Activated T-helper 9 cell treated with anti-CD3 and anti-CD28 coated beads, Interleukin-2, amount 50 U/mL, for 16 hours (primary cell): ENCODE measurements at regions not wholly inside any gene's neighbourhood (a gene's known extent, or its start where the extent isn't known, plus 50 kb on each side); places are given as distances from the start of the nearest gene placed in this dataset.

Experiments used
- DNase-seq: peaks from one replicate; pipeline ENCODE4 v3.0.0-alpha.2; 2020; ENCODE audit warnings: low read depth

DNA sequence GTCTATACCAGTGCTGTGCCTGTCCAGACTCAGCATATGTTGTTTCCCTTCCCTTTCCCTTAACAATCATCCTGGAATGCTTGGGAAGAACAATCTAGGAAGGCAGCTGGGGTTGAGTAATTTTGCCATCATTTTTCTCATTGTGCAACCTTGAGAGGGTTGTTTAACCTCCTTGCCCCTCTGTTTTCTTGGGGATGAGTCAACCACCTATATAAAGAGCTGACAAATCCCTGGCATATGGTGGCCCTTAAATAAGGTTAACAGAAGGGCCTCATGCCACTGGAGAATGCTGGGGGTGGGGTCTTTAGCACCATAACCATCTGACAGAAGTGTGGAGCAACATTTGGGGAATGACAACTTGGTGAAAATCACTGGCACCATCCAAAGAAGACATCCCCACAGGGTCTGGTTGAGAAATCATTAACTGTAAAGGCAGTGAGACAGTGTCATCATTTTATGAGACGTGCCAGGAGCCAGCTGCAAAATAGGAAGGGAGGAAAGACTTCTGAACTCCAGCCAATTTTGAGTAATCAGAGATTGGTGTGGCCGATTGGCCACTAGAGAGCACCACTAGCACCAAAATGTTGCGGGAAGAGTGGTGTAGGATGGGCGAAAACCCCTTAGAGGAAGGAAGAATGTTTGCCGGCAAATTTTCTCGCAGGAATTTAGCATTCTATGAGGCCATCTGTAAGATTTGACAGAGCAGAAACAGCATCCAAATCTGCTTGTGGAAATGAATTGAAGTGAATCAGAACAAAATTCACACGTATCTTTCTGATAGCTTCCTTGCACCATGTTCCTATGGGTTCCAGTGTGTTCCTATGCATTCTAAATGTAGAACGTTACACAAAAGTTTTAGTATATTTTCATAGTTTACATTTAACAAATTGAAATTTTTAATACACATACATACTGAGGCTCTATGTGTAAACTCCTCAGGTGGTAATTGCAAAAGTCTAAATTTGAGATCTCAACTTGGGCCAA lies 113.8 kb downstream of the MSX2 start:
- DNase-seq: no peak

DNA sequence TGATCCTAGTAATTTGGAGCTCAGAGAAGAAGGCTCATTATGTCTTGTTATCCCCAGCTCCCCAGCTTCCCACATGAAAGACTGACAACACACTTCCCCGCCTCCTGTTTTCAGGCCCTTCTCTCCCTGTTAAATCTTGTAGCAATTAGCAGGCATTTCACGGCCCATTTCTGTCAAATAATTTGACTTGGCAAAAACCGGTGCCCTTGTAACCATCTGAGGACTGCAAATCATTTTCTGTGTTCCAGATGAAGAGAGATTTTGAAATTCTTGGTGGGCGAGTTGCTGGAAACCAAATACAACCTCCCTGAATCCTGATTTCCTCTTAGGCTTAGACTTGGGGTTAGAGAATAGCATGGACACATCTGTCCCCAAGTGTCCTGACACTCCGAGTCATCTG lies 109.7 kb downstream of the MSX2 start:
- no peak for DNase-seq

- no peak for DNase-seq
Measured at GRCh38 chr5:174832811-174833210, 108.4 kb downstream of the MSX2 start.

DNA sequence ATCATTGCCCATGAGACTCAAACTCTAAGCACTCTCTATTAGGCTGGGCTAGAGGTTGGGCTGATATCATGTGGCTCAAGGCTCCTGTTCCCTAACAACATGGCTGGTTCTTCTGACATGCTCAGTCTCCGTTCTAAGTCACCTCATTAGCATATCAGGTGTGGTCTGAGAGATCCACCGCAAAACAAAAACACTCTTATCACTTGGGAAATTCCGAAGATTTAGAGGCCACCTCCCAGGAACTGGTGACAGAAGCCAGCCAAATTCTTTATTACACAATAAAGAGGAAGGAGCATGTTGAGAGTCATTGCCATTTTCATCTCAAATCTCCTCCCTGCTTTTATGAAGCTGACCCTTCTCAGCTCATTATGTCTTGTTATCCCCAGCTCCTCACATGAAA lies 107.6 kb downstream of the MSX2 start:
- DNase-seq: no peak

DNA sequence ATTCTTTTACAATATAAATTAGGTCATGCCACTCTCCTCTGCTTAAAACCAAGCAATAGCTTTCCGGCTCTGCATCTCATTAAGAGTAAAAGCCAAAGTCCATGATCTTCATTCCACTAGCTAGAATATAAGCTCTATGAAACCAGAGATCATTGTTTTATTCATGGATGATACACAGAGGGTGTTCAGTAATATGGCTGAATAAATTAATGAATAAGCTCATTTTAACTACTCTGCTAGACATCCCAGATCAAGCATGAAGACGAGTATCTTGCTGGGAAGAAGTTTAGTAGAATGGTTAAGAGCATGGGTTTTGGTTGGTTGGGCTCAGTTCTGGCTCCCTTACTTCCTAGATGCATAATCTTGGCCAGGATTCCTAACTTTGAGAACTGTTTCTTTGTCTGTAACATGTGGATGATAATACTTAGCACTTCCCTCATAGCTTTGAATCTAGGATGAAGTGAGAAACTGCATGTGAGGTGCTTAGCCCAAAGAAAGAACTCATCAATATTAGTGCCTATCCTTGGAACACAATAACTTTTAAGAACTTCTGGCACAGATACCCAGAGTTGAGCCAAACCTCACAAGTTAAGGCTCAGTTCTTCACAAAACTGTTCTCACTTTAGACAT lies 106.8 kb downstream of the MSX2 start:
- DNase-seq: no peak

DNA sequence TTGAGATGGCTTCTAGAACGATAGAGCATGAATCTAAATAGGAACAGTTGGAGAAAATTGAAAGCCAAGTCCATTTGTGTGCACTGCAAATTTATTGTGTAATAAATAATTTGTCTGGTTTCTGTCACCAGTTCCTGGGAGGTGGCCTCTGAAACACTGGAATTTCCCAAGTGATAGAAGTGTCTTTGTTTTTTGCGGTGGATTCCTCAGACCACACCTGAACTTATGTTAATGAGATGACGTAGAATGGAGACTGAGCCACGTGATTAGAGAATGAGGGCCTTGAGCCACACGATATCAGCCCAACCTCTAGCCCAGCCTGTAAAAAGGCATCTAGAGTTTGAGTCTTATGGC lies 105.1 kb downstream of the MSX2 start:
- DNase-seq: no peak

DNA sequence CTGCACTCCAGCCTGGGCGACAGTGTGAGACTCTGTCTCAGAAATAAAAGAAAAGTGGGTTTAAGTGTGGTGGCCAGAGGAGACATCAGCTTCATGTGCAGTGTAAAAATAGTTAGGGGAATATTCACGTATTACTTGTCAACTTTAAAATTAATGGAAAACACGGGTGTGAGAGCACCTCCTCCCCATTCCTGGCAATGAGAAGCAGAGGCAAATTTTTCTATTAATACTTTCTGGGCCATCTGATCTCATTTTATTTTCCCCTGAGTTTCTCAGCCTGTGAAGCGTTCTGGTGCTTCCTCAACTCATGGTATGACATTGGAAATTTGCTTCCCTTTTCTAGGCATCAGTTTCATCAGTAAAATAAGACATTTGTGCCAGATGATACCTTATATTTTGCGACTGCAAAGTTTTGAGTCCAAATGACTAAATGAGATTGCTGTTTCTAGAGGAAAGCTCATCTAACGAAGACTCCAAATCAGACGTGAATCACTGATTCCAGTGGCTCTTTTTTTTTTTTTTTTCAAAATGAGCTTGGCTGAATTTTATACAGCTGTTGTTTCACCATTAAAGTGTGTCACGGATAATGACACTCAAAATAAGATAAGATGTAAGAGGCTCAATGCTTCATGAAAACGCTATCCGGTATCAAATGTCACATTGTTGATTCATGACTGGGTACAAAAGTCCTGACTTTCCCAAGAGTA lies 104.6 kb downstream of the MSX2 start:
- DNase-seq: no peak

GRCh38 chr5:174827558-174827957 lies 103.2 kb downstream of the MSX2 start:
- DNase-seq: no peak

- no peak for DNase-seq
Measured at GRCh38 chr5:174825587-174825986, 101.2 kb downstream of the MSX2 start.

- no peak for DNase-seq
Measured at GRCh38 chr5:174818430-174818829, 94.0 kb downstream of the MSX2 start.

DNA sequence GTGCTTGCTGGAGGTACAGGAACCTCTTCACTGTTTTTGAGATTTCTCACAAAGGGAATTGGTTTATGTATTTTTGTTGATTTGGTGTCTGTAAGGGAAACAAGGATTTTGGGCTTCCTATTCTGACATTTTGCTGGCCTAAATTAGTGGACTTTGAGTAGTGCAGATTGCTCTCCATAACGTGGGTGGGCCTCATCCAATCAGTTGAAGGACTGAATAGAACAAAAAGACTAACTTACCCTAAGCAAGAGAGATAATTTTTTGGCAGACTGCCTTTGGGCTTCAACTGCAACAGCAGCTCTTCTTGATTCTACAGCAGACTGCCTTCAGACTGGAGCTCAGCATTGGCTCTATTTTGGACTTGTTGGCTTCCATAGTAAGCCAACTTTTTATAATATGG lies 93.2 kb downstream of the MSX2 start:
- no peak for DNase-seq

GRCh38 chr5:174816858-174817257 lies 92.5 kb downstream of the MSX2 start:
- no peak for DNase-seq

GRCh38 chr5:174811438-174811837 lies 87.1 kb downstream of the MSX2 start:
- no peak for DNase-seq

DNA sequence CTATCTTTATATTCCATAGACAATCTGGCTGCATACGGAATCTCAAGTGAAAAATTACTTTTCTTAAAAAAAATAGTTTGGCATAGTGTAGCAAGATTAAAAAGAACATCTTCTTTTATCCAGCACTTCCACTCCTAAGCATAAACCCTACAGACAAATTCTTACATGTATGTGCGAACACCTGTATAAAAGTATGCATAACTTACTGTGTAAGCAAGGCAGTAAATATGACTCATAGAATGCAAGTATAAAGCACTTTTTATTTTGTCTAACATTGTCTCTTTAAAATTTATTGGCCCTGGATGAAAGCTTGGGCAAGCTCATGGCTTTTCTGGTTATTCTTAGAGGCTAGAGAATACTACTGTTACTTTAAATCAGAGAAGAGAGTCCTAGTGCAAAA lies 86.4 kb downstream of the MSX2 start:
- no peak for DNase-seq

- no peak for DNase-seq
Measured at GRCh38 chr5:174807471-174807870, 83.1 kb downstream of the MSX2 start.

DNA sequence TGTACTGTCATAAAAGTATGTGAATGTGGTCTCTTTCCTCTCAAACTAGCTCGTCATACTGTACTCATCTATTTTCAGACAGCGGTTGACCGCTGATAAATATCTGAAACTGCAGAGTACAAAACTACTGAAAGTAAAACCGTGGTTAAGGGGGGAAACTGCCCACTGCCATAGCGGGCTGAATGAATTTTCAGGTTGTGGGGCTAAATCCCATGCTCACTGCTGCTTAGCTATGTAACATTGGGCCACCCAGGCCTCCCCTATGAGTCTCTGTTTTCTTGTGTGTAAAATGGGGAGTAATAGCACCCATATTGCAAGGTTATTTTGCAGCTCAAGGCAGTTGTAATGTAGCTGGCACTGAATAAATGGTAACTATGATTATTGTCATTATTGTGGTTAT lies 82.3 kb downstream of the MSX2 start:
- no peak for DNase-seq

DNA sequence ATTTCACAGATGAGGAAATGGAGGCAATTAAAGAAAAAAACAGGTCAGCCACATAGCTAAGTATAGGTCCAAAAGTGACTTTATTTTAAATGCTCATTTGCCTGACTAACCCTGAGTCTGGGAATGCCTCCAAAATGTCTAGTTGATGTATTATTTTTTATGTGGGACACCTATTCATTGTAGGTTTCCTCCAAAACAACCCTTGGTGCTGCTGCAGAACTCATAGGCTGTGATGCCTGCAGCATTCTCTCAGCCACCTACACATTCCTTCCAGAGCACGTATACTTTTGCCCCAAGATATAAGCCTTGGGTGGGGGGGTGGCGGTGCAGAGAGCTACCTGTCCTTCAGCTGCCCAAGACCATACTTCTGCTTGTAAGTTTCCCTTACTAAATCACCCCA lies 77.4 kb downstream of the MSX2 start:
- no peak for DNase-seq

DNA sequence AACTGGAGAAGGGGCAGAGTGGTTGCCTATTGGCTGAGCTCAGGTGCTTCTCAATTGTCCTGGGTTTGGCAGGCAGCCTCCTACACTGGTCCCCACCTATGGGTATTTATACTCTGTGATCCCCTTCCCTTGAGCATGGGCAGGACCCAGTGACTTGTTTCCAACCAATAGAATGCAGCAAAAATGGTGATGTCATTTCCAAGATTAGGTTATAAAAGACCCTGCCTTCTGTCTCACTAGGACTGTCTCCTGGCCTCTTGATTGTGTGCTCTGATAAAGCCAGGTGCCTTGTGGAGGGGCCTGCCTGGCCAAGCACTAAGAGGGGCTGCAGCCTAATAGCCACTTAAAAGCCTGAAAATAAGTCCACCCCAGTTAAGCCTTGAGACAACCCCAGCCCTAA lies 76.1 kb downstream of the MSX2 start:
- DNase-seq: no peak

- no peak for DNase-seq
Measured at GRCh38 chr5:174799121-174799520, 74.7 kb downstream of the MSX2 start.

DNA sequence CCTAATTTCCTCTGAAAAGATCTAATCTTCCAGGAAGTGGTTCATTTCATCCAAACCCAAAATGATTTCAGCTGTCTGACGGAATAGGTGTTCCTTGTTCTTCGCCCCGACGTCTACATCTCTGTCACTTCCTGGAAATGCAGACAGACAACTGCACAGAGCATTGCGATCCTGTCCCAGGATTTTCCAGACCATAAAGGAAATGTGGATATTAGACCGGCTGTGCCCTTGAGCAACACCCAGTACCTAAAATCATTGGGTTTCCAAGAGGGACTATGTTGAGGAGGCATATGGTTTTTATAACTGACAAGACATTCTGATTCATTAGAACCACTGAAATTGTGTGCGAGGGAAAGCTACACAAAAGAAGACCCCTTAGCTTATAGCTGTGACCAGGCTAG lies 74.2 kb downstream of the MSX2 start:
- DNase-seq: no peak

DNA sequence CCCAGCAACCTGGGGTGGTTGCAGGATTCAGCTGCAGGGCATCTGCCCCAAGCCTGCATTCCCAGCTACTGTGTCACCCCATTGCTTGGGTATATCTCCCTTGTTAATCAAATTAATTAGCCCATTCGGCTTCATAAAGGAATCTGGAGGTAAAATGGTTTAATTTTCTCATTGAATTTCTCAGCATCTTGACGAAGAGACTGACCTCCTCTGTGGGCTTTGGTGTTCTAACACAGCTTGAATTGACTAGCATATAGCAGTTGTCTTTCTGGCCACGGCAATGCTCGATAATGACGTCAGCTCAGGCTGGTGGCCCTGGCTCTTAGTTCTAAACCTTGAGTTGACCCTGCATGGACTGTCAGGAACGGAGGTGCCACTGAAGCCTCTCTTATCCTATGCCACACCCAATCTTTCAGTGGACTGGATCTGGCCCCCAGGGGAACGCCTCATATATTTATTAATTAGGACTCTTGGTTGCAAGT lies 72.4 kb downstream of the MSX2 start:
- no peak for DNase-seq

DNA sequence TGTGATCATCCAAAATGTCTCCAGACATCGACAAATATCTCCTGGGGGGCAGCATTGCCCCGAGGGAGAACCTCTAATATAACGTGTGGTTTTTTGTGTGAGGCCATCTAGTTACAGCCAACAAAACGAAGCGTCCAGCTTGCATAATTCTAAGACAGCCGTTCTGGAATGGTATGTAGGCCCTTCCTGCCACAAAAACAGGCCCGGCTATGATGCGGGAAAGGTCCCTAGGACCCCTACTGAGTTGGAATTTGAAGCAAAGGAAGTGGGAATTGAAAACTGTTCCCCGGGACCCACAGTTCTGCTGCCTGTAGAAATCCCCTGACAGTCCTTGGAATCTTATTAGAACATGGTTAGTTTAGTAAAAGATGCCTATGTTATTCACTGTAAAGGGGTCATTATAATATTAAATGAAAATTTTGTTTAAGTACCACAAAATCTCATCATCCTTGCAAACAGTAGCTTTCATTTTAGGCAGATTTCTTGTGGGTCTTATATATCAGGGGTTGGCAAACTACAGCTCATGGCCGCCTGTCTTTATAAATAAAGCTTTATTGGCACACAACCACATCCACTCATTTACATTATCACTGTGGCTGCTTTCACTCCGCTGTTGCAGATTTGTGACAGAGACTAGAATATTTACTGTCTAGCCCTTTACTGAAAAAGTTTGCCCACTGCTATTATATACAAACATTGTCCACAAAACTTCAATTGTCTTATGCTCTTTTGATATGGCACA lies 70.7 kb downstream of the MSX2 start:
- DNase-seq: no peak
